ENCODE measurements at regions not wholly inside any gene's neighbourhood (a gene's known extent, or its start where the extent isn't known, plus 50 kb on each side); places are given as distances from the start of the nearest gene placed in this dataset.

DNA sequence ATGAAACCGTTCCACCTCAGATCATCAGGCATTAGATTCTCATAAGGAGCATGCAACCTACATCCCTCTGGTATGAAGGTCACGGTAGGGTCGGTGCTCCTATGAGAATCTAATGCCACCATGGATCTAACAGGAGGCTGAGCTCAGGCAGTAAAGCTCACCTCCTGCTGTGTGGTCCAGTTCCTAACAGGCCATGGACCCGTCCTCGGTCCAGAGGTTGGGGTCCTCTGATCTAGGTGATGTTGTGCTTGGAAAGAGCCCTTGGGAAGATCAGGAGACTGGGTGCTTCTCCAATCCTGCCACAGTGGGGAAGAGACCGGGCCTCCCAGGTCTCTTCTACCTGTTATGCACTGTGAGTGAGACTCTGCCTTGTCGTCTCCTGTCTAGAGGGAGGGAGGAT, 104.6 kb downstream of the ACKR3 start:
- no peaks in the 10 kb centered on the region for H3K9me3 Mint-ChIP-seq
- H3K4me1 Mint-ChIP-seq (ENCODE audit: low read depth) = no peaks in the 10 kb centered on the region
- H3K27ac Mint-ChIP-seq = no peak overlapping the region
- H3K27me3 Mint-ChIP-seq (ENCODE audit: low read depth) = peaks cover 13% of the 10 kb centered on the region
- H3K4me3 Mint-ChIP-seq = no peak overlapping the region
- no peaks in the 10 kb centered on the region for H3K36me3 Mint-ChIP-seq (ENCODE audit: low read depth)

GRCh38 chr2:236674646-236675045, 105.0 kb downstream of the ACKR3 start:
- H3K36me3 Mint-ChIP-seq (ENCODE audit: low read depth) = no peaks in the 10 kb centered on the region
- no peak overlapping the region for H3K27ac Mint-ChIP-seq
- peaks cover 13% of the 10 kb centered on the region for H3K27me3 Mint-ChIP-seq (ENCODE audit: low read depth)
- no peaks in the 10 kb centered on the region for H3K9me3 Mint-ChIP-seq
- no peaks in the 10 kb centered on the region for H3K4me1 Mint-ChIP-seq (ENCODE audit: low read depth)
- H3K4me3 Mint-ChIP-seq = no peak overlapping the region

DNA sequence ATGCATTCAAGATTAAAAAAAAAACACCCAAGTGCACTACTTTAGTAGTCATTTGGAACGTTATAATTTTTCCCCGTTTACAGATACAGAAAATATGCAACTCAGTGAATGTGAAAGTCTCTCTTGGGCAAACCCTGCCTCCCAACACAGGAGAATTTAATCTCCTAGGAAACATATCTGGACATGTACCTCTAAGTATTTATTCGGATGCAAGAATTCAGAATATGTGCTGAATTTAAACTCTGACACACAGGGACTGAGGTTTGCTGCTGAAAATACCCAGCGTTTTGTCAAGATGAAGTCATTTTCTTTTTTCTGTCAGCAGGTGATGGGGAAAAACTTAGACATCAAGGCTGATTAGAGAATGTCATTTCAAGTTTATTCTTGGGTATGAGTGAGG, 105.4 kb downstream of the ACKR3 start:
- Mint-ChIP-seq H3K27me3 (ENCODE audit: low read depth) (peaks cover 17% of the 10 kb centered on the region), H3K36me3 (ENCODE audit: low read depth) (no peaks in the 10 kb centered on the region), H3K4me3 (no peak overlapping the region), H3K9me3 (no peaks in the 10 kb centered on the region), H3K27ac (no peak overlapping the region), H3K4me1 (ENCODE audit: low read depth) (no peaks in the 10 kb centered on the region)

DNA sequence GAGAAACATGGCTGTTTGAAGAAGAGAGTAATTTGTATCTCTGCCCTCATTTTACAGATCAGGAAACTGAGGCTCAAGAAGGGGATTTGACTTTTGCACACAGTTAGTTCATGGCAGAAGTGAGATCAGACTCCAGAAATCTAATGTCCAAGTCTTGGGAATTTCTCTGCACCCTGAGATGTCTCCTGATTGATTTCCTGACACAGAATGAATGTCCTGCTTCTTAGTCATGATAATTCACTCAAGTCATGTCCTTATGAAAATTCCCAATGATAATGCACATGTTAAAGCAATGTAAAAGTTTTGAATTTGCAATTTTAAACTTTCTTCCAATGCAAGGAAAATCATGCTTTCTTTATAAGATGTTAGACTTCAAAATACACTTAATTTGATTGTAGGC, 105.9 kb downstream of the ACKR3 start:
- Mint-ChIP-seq H3K36me3 (ENCODE audit: low read depth) (no peaks in the 10 kb centered on the region), H3K27me3 (ENCODE audit: low read depth) (peaks cover 18% of the 10 kb centered on the region)

GRCh38 chr2:236676136-236676873, 106.7 kb downstream of the ACKR3 start:
- no peaks in the 10 kb centered on the region for H3K36me3 Mint-ChIP-seq (ENCODE audit: low read depth)
- H3K4me1 Mint-ChIP-seq (ENCODE audit: low read depth) = no peaks in the 10 kb centered on the region
- H3K27ac Mint-ChIP-seq = no peak overlapping the region
- H3K4me3 Mint-ChIP-seq = no peak overlapping the region
- H3K27me3 Mint-ChIP-seq (ENCODE audit: low read depth) = peaks cover 18% of the 10 kb centered on the region
- H3K9me3 Mint-ChIP-seq = no peaks in the 10 kb centered on the region

More for the DNA sequence above, 105.9 kb downstream of the ACKR3 start:
- Mint-ChIP-seq H3K27ac (no peak overlapping the region), H3K9me3 (no peaks in the 10 kb centered on the region), H3K4me1 (ENCODE audit: low read depth) (no peaks in the 10 kb centered on the region), H3K4me3 (no peak overlapping the region)

GRCh38 chr2:236677368-236677767, 107.7 kb downstream of the ACKR3 start:
- no peaks in the 10 kb centered on the region for H3K36me3 Mint-ChIP-seq (ENCODE audit: low read depth)
- peaks cover 18% of the 10 kb centered on the region for H3K27me3 Mint-ChIP-seq (ENCODE audit: low read depth)
- H3K27ac Mint-ChIP-seq = no peak overlapping the region
- H3K9me3 Mint-ChIP-seq = no peaks in the 10 kb centered on the region
- H3K4me3 Mint-ChIP-seq = no peak overlapping the region
- no peaks in the 10 kb centered on the region for H3K4me1 Mint-ChIP-seq (ENCODE audit: low read depth)

GRCh38 chr2:236678307-236678975, 108.8 kb downstream of the ACKR3 start:
- Mint-ChIP-seq H3K36me3 (ENCODE audit: low read depth) (no peaks in the 10 kb centered on the region), H3K4me3 (no peak overlapping the region), H3K4me1 (ENCODE audit: low read depth) (no peaks in the 10 kb centered on the region), H3K27ac (no peak overlapping the region), H3K9me3 (no peaks in the 10 kb centered on the region), H3K27me3 (ENCODE audit: low read depth) (peaks cover 18% of the 10 kb centered on the region)

- H3K9me3 Mint-ChIP-seq = no peaks in the 10 kb centered on the region
- peaks cover 18% of the 10 kb centered on the region for H3K27me3 Mint-ChIP-seq (ENCODE audit: low read depth)
- no peaks in the 10 kb centered on the region for H3K4me1 Mint-ChIP-seq (ENCODE audit: low read depth)
- H3K27ac Mint-ChIP-seq = no peak overlapping the region
- no peaks in the 10 kb centered on the region for H3K36me3 Mint-ChIP-seq (ENCODE audit: low read depth)
- H3K4me3 Mint-ChIP-seq = no peak overlapping the region
Measured at GRCh38 chr2:236679884-236680860, 110.5 kb downstream of the ACKR3 start.

DNA sequence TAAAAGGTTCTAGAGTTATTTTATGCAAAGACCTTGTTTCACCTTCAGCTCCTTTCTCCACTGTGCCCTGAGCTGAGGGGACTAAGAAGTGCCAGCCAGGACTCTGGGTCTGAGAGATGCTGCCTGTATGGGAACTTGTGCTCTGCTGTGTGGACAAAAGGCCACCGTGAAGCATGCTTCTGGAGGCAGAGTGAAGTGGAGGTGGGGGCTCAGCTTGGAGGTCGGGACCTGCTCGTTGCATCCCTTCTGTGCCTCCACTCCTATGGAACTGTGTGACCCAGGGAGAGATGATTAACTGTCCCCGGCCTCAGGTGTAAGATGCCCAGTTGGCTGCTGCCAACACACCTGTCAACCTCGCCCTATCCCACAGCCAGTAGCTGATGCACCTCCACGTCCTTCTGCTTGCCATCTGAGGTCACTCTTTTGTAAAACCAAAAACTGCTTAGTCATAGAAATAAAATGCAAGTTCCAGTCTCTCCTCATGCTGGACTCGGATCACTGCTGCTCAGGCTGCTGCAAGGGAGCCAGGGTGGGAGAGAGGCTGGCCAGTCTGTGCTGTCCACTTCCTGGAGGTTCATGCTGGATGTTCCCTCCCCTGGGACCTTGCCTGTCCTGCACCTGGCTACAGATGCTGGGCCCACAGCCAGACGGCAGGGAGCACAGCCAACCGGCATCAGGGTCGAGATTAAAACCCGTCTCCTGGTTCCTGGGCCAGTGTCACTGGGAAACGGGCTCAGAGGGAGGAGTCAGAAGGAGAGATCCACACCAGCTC, 113.2 kb downstream of the ACKR3 start:
- H3K27me3 Mint-ChIP-seq (ENCODE audit: low read depth) = peaks cover 5% of the 10 kb centered on the region

DNA sequence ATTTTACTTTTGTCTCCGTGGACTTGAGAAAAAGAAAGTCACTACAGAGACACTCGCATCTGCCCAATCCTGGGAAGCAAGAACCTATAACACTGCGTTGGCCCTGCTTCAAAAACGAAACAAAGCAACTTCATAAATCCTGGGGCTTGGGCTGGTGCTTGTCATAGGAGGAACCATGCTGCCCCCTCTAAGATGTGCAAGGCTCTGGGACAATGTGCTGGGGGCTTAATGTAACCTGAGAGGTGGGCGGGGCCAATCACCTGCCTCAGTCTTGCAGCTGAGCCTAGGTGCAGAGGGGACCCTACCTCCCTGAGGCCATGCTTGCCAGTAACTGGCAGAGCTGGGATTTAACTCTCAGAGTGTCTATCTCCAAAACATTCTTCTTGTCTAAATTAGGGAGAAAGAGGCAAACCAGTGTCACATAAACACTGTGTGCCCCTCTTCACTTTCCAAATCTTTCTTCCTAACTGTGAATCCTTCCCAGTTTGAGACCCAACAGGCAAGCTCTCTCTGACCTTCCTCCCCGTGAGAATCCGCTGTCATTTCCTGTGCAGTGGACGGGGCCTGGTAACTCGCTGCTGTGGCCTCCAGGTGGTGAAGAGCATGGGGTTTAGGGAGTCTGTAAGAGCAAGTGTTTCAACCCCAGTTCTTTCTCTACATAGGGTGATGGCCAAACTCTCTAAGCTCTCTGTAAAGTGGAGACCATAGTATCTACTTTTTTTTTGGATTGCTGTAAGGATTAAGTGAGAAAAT, 115.1 kb downstream of the ACKR3 start:
- peaks cover 5% of the 10 kb centered on the region for H3K27me3 Mint-ChIP-seq (ENCODE audit: low read depth)
- no peak overlapping the region for H3K4me3 Mint-ChIP-seq
- H3K4me1 Mint-ChIP-seq (ENCODE audit: low read depth) = no peaks in the 10 kb centered on the region
- no peaks in the 10 kb centered on the region for H3K9me3 Mint-ChIP-seq
- H3K36me3 Mint-ChIP-seq (ENCODE audit: low read depth) = no peaks in the 10 kb centered on the region
- H3K27ac Mint-ChIP-seq = no peak overlapping the region

More for the DNA sequence above, 113.2 kb downstream of the ACKR3 start:
- Mint-ChIP-seq H3K4me3 (no peak overlapping the region), H3K4me1 (ENCODE audit: low read depth) (no peaks in the 10 kb centered on the region), H3K9me3 (no peaks in the 10 kb centered on the region), H3K36me3 (ENCODE audit: low read depth) (no peaks in the 10 kb centered on the region), H3K27ac (no peak overlapping the region)

DNA sequence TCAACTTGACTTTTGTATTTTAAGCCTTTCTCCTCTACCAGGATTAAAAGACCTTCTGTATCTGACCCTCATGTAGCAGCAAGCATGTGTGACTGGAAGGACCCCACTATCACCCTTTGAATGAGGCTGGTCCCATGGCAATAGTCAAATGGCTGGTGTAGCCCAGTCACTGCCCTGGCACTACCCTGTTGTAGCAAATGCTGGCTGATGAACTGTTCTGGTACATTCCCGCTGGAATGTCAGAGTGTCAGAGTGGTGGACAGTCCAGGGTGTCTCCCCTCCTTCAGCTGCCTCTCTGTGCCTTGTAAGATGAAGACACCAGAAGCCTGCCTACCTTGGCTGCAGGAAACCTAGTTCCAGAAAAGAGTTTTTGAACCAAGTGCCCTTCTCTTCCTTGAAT, 115.7 kb downstream of the ACKR3 start:
- Mint-ChIP-seq H3K36me3 (ENCODE audit: low read depth) (no peaks in the 10 kb centered on the region), H3K27me3 (ENCODE audit: low read depth) (peaks cover 4% of the 10 kb centered on the region), H3K9me3 (no peaks in the 10 kb centered on the region), H3K27ac (no peak overlapping the region), H3K4me1 (ENCODE audit: low read depth) (no peaks in the 10 kb centered on the region), H3K4me3 (no peak overlapping the region)

GRCh38 chr2:236685979-236686520, 116.4 kb downstream of the ACKR3 start:
- Mint-ChIP-seq H3K9me3 (no peaks in the 10 kb centered on the region), H3K4me3 (no peak overlapping the region), H3K27ac (no peak overlapping the region), H3K36me3 (ENCODE audit: low read depth) (no peaks in the 10 kb centered on the region), H3K27me3 (ENCODE audit: low read depth) (peaks cover 4% of the 10 kb centered on the region), H3K4me1 (ENCODE audit: low read depth) (no peaks in the 10 kb centered on the region)

DNA sequence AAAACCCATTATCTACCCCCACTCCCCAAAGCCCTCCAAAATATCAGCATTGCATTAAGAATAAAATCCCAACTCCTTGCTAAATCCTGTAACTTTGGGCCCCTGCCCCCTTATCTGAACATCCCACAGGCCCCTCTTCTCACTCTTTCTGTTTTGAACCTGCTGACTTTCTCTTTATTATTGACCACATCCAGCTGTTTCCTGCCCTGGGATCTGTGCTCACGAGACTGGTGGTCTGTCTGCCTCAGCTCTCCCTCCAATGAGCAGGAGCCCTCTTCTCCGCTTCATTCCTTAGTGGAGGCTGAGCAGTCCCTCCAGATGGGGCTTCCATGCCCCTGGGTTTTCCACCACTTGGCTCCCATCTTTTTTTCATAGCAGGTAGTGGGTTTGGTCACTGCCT, 116.9 kb downstream of the ACKR3 start:
- Mint-ChIP-seq H3K27ac (no peak overlapping the region), H3K9me3 (no peaks in the 10 kb centered on the region), H3K36me3 (ENCODE audit: low read depth) (no peaks in the 10 kb centered on the region)

More for the DNA sequence above, 116.9 kb downstream of the ACKR3 start:
- H3K4me1 Mint-ChIP-seq (ENCODE audit: low read depth) = no peaks in the 10 kb centered on the region
- H3K4me3 Mint-ChIP-seq = no peak overlapping the region
- peaks cover 4% of the 10 kb centered on the region for H3K27me3 Mint-ChIP-seq (ENCODE audit: low read depth)

Data from T-helper 1 cell treated with Interleukin-12 subunit alpha and Interleukin-12 subunit beta and Interleukin-4 antibody, amounts not matched to agents 30 μg/mL and 1 μg/mL, for 36 hours (primary cell).